Gastrocnemius medialis (tissue), 4 donors: ENCODE measurements at regions not wholly inside any gene's neighbourhood (a gene's known extent, or its start where the extent isn't known, plus 50 kb on each side); places are given as distances from the start of the nearest gene placed in this dataset.
"Not testable (repeated sequence)": the region's sequence is repeated elsewhere in the genome, so short reads cannot be mapped to it uniquely, and the experiment has no call there.

Experiments used
- ATAC-seq, 2 donors: fragments of 150-250 bp; one replicate each; pipeline ENCODE4 v1.9.1; 2016
- DNase-seq, 2 donors: peaks; one replicate each; pipeline ENCODE4 v3.0.0-alpha.2; 2019
- H3K27ac ChIP-seq, 4 donors: fragments of 200-600 bp; sonication (generic); 1 replicate in 1 of 4; 2 replicates in 3 of 4; pipeline ENCODE4 v1.5.1; 2016 to 2018; ENCODE audit warnings: mild to moderate bottlenecking in 2 of 4, moderate library complexity in 1 of 4
- H3K27me3 ChIP-seq, 3 donors: fragments of 200-600 bp; sonication (generic) in 2 of 3; 1 replicate in 1 of 3; 2 replicates in 2 of 3; pipeline versions ENCODE4 v1.5.1 to v1.6.0; 2016 to 2019; ENCODE audit warnings: mild to moderate bottlenecking in 1 of 3, moderate library complexity in 1 of 3
- H3K36me3 ChIP-seq, 2 donors: fragments of 200-600 bp; sonication (generic) in 1 of 2; one replicate each; pipeline ENCODE4 v1.5.1; 2017 to 2018
- H3K4me1 ChIP-seq, 2 donors: fragments of 200-600 bp; sonication (generic) in 1 of 2; one replicate each; pipeline ENCODE4 v1.5.1; 2016 to 2017; ENCODE audit warnings: mild to moderate bottlenecking in 2 of 2
- H3K4me3 ChIP-seq, 4 donors: fragments of 200-600 bp; sonication (generic) in 3 of 4; 1 replicate in 1 of 4; 2 replicates in 3 of 4; pipeline ENCODE4 v1.5.1; 2016 to 2019; ENCODE audit warnings: mild to moderate bottlenecking in 2 of 4
- H3K9me3 ChIP-seq, 3 donors: fragments of 200-600 bp; sonication (generic) in 2 of 3; 1 replicate in 1 of 3; 2 replicates in 2 of 3; pipeline ENCODE4 v1.5.1; 2016 to 2019
- CTCF ChIP-seq, 5 experiments: fragments of 450-650 bp in 3 of 5; fragments of 200-600 bp in 2 of 5; sonication (generic) in 2 of 5; IDR thresholded peaks in 4 of 5; conservative IDR thresholded peaks in 1 of 5; 1 replicate in 4 of 5; 2 replicates in 1 of 5; pipeline ENCODE4 v1.5.1; 2016 to 2019; ENCODE audit warnings: antibody characterized with exemption in 5 of 5, mild to moderate bottlenecking in 3 of 5, moderate library complexity in 3 of 5
- POLR2A ChIP-seq, 2 donors: fragments of 450-650 bp; IDR thresholded peaks; one replicate each; pipeline ENCODE4 v1.6.1; 2017; ENCODE audit warnings: antibody characterized with exemption in 2 of 2, mild to moderate bottlenecking in 2 of 2, moderate library complexity in 2 of 2
- in situ Hi-C, 4 donors: fragments of 200-750 bp; cut with MboI; loops; one replicate each; pipeline versions ENCODE4 v1.15.0 to v1.8.0; 2017; ENCODE audit warnings: low sequenced_read_pairs in 4 of 4
- intact Hi-C: fragments of 100-400 bp; cut with DNase I; formaldehyde crosslinking; loops from one replicate; pipeline ENCODE4 v1.15.1; 2023; ENCODE audit warnings: low total_unique reads

- intact Hi-C loops (no loop called here), in situ Hi-C loops (no loop called here)
- DNase-seq: no peak
- Histone ChIP-seq H3K9me3 (no peaks in the 10 kb centered on the region), H3K27ac (no peak overlapping the region), H3K36me3 (no peaks in the 10 kb centered on the region), H3K27me3 (no peaks in the 10 kb centered on the region), H3K4me3 (no peak overlapping the region), H3K4me1 (no peaks in the 10 kb centered on the region)
- TF ChIP-seq CTCF (IDR thresholded peaks at IDR 0.05 in 4 of 5, conservative IDR thresholded peaks at IDR 0.05 in 1 of 5): no peak
- no peak for TF ChIP-seq POLR2A (IDR thresholded peaks at IDR 0.05)
- ATAC-seq: no peak
Measured at GRCh38 chr4:75254745-75255144, 259.5 kb downstream of the RCHY1 start.

- H3K27me3 ChIP-seq, ATAC-seq, H3K9me3 ChIP-seq, H3K36me3 ChIP-seq, DNase-seq, H3K4me1 ChIP-seq, H3K27ac ChIP-seq, in situ Hi-C loops, intact Hi-C loops, H3K4me3 ChIP-seq: not testable (repeated sequence)
Measured at GRCh38 chr4:75253094-75253493, 261.1 kb downstream of the RCHY1 start.

- Histone ChIP-seq H3K4me1 (no peaks in the 10 kb centered on the region), H3K36me3 (no peaks in the 10 kb centered on the region), H3K4me3 (no peak overlapping the region), H3K27me3 (no peaks in the 10 kb centered on the region), H3K27ac (no peak overlapping the region), H3K9me3 (no peaks in the 10 kb centered on the region)
- DNase-seq (no peak), ATAC-seq (no peak)
- TF ChIP-seq CTCF (IDR thresholded peaks at IDR 0.05 in 4 of 5, conservative IDR thresholded peaks at IDR 0.05 in 1 of 5) (no peak), POLR2A (IDR thresholded peaks at IDR 0.05) (no peak)
- intact Hi-C loops: no loop called here
- in situ Hi-C loops: no loop called here
Measured at GRCh38 chr4:75251547-75251946, 262.7 kb downstream of the RCHY1 start.

GRCh38 chr4:75249739-75250138, 264.5 kb downstream of the RCHY1 start:
- ATAC-seq (no peak), DNase-seq (no peak)
- H3K27ac ChIP-seq: no peak overlapping the region
- H3K4me1 ChIP-seq: no peaks in the 10 kb centered on the region
- no peaks in the 10 kb centered on the region for H3K9me3 ChIP-seq
- H3K27me3 ChIP-seq: no peaks in the 10 kb centered on the region
- H3K36me3 ChIP-seq: no peaks in the 10 kb centered on the region
- TF ChIP-seq POLR2A (IDR thresholded peaks at IDR 0.05) (no peak), CTCF (IDR thresholded peaks at IDR 0.05 in 4 of 5, conservative IDR thresholded peaks at IDR 0.05 in 1 of 5) (no peak)
- H3K4me3 ChIP-seq: no peak overlapping the region
- intact Hi-C loops: no loop called here
- in situ Hi-C loops: no loop called here

- H3K9me3 ChIP-seq: no peaks in the 10 kb centered on the region
- in situ Hi-C loops (no loop called here), intact Hi-C loops (no loop called here)
- TF ChIP-seq POLR2A (IDR thresholded peaks at IDR 0.05) (no peak), CTCF (IDR thresholded peaks at IDR 0.05 in 4 of 5, conservative IDR thresholded peaks at IDR 0.05 in 1 of 5) (no peak)
- no peaks in the 10 kb centered on the region for H3K27me3 ChIP-seq
- ATAC-seq: no peak
- no peaks in the 10 kb centered on the region for H3K4me1 ChIP-seq
- H3K4me3 ChIP-seq: no peak overlapping the region
- no peak overlapping the region for H3K27ac ChIP-seq
- no peak for DNase-seq
- H3K36me3 ChIP-seq: no peaks in the 10 kb centered on the region
Measured at GRCh38 chr4:75248770-75249407, 265.3 kb downstream of the RCHY1 start.
